Urinary bladder (tissue), 3 donors: ENCODE measurements at regions not wholly inside any gene's neighbourhood (a gene's known extent, or its start where the extent isn't known, plus 50 kb on each side); places are given as distances from the start of the nearest gene placed in this dataset.
A peak's percentile ranks its signal among the peaks of the same experiment; 100 is the strongest.
"Not testable (repeated sequence)": the region's sequence is repeated elsewhere in the genome, so short reads cannot be mapped to it uniquely, and the experiment has no call there.

ENCODE experiments used
- DNase-seq: peaks from one replicate; pipeline ENCODE4 v3.0.0-alpha.2; 2015; ENCODE audit errors: extremely low spot score
- H3K27ac ChIP-seq: one replicate; pipeline ENCODE4 v1.5.1; 2013; ENCODE audit warnings: low read depth, mild to moderate bottlenecking, moderate library complexity
- H3K36me3 ChIP-seq: one replicate; pipeline ENCODE4 v1.6.1; 2013; ENCODE audit warnings: mild to moderate bottlenecking, moderate library complexity; ENCODE audit not compliant: insufficient read depth
- H3K4me1 ChIP-seq: one replicate; pipeline ENCODE4 v1.6.1; 2013; ENCODE audit warnings: mild to moderate bottlenecking, moderate library complexity; ENCODE audit not compliant: insufficient read depth
- H3K4me3 ChIP-seq: one replicate; pipeline ENCODE4 v1.5.1; 2013; ENCODE audit warnings: low read depth, low read length
- WGBS: extraction: QIAGEN DNeasy Blood & Tissue Kit; methylation state at CpG from one replicate; pipeline ENCODE4 v1.1.7; 2013; 5-methylcytosine and 5-hydroxymethylcytosine counted together
- donor health status: healthy with polysubstance abuse.
- donor health status: healthy.

- 67% methylated on average over 2 of the region's 2 CpGs for WGBS
- no peak for DNase-seq
These were observed 277.5 kb downstream of the NUAK1 start for GRCh38 chr12:105861227-105861626.

DNA sequence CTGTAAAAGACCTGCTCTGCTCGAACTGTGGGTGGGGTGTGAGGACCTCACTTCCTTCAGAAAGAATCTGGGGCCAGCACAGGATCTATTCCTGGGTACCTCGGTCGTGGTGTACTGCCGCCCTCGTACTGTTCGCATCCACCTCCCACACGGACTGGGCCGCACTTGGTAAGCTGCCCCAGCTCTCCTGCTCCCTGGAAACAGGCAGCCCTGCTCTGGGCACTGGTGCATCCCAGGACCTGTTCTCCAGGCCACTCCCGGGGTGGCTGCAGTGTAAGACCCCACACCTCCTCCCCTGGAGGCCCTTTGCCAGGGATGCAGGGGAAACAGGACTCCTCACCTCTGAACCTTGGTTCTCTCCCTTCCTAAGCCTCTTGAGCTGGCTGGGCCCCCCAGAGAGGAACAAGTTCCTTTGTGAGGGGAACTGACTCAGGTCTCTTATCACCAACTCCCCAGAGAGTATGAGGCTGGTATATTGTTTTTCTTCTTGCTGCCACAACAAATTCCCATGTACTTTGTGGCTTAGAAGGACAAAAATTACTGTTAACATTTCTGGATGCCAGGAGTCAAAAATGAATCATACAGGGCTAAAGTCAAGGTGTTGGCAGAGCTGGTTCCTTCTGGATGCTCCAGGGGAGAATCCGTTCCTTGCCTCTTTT, 276.5 kb downstream of the NUAK1 start:
- Histone ChIP-seq H3K4me1 (no peaks in the 10 kb centered on the region), H3K4me3 (no peak overlapping the region), H3K36me3 (no peaks in the 10 kb centered on the region), H3K27ac (no peak overlapping the region)
- no peak for DNase-seq
- 92% methylated on average over 10 of the region's 10 CpGs for WGBS

More at GRCh38 chr12:105861227-105861626, 277.5 kb downstream of the NUAK1 start:
- Histone ChIP-seq H3K4me3 (no peak overlapping the region), H3K4me1 (no peaks in the 10 kb centered on the region), H3K36me3 (no peaks in the 10 kb centered on the region), H3K27ac (no peak overlapping the region)

- Histone ChIP-seq H3K27ac (no peak overlapping the region), H3K4me3 (no peak overlapping the region), H3K36me3 (no peaks in the 10 kb centered on the region), H3K4me1 (no peaks in the 10 kb centered on the region)
- no peak for DNase-seq
- 87% methylated on average over 4 of the region's 4 CpGs for WGBS
These were observed 274.4 kb downstream of the NUAK1 start for GRCh38 chr12:105864316-105864715.

- no peaks in the 10 kb centered on the region for H3K36me3 ChIP-seq
- DNase-seq, result no peak
- no peak overlapping the region for H3K27ac ChIP-seq
- no peak overlapping the region for H3K4me3 ChIP-seq
- H3K4me1 ChIP-seq, result no peaks in the 10 kb centered on the region
- WGBS, result 89% methylated on average over 2 of the region's 2 CpGs
These were observed 273.9 kb downstream of the NUAK1 start for GRCh38 chr12:105864901-105865300.

- Histone ChIP-seq H3K4me1 (no peaks in the 10 kb centered on the region), H3K36me3 (no peaks in the 10 kb centered on the region), H3K27ac (no peak overlapping the region), H3K4me3 (no peak overlapping the region)
- no peak for DNase-seq
- 90% methylated on average over 6 of the region's 6 CpGs for WGBS
These were observed 272.9 kb downstream of the NUAK1 start for GRCh38 chr12:105865886-105866285.

DNA sequence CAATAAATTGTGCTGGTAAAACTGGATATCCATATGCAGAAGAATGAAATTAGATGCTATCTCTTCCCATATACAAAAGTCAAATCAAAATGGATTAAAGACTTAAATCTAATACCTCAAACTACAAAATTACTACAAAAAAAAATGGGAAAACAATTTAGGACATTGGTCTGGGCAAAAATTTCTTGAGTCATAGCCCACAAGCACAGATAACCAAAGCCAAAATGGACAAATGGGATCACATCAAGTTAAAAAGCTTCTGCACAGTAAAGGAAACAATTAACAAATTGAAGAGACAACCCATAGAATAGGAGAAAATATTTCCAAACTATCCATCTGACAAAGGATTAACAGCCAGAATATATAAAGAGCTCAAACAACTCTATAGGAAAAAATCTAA, 264.6 kb downstream of the NUAK1 start:
- no peaks in the 10 kb centered on the region for H3K36me3 ChIP-seq
- H3K27ac ChIP-seq, result no peak overlapping the region
- H3K4me1 ChIP-seq, result no peaks in the 10 kb centered on the region
- no peak overlapping the region for H3K4me3 ChIP-seq
- no peak for DNase-seq

GRCh38 chr12:105876396-105876927, 262.3 kb downstream of the NUAK1 start:
- WGBS, result 36% methylated on average over 2 of the region's 2 CpGs
- Histone ChIP-seq H3K4me1 (no peaks in the 10 kb centered on the region), H3K36me3 (no peaks in the 10 kb centered on the region), H3K4me3 (no peak overlapping the region), H3K27ac (no peak overlapping the region)
- DNase-seq, result no peak

- Histone ChIP-seq H3K27ac (no peak overlapping the region), H3K4me3 (no peak overlapping the region), H3K36me3 (no peaks in the 10 kb centered on the region), H3K4me1 (no peaks in the 10 kb centered on the region)
- DNase-seq, result no peak
- 97% methylated on average over 3 of the region's 3 CpGs for WGBS
These were observed 259.8 kb downstream of the NUAK1 start for GRCh38 chr12:105878964-105879363.

DNA sequence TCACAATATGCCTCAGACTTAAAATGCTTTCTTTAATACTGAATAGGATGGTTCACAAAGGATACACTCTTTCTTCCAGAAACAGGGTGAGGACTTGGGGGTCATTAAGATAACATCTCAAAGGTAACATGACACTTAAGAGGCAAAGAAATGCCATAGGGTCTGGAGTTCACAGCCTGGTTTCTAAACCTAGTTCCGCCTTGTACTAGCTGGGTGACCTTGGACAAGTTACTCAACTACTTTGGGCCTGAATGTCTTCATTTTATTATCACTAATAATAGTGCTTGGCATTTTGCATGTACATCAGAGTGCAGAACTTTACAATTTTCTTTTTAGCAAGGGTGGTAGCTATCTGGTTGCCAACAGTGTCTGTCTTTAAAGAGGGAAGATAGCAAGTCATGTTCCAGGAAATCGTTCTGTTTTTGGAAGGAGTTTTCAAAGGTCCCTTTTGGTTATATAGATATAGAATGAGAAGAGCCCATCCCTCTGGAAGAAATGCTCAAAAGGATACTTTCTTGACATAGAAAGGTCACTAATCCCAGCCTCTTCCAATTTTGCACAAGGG, 257.8 kb downstream of the NUAK1 start:
- WGBS, result 69% methylated on average over 2 of the region's 2 CpGs
- no peak overlapping the region for H3K27ac ChIP-seq
- H3K4me1 ChIP-seq, result no peaks in the 10 kb centered on the region
- no peak overlapping the region for H3K4me3 ChIP-seq
- no peaks in the 10 kb centered on the region for H3K36me3 ChIP-seq
- no peak for DNase-seq

GRCh38 chr12:105882404-105882803, 256.4 kb downstream of the NUAK1 start:
- Histone ChIP-seq H3K4me1 (no peaks in the 10 kb centered on the region), H3K27ac (no peak overlapping the region), H3K36me3 (no peaks in the 10 kb centered on the region), H3K4me3 (no peak overlapping the region)
- peak; percentile 72 for DNase-seq
- WGBS, result 32% methylated on average over 1 of the region's 1 CpG

DNA sequence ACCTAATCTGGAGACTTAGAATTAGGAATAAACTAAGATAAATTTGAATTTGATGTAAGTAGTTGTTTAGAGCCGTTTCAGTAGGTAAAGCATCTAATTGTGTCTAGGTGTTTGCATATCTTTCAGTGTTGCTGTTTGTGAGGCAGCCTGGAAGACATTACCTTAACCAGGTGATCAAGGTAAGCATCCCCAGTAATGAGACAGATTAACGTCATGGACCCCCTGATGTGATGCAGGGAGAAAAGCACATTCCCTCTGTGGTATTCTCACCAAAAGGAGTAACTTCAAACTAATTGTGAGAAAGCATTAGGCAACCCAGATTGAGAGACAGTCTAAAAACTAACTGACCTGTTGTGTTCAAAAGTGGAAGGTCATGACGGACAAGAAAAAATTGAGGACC, 251.6 kb downstream of the NUAK1 start:
- Histone ChIP-seq H3K36me3 (no peaks in the 10 kb centered on the region), H3K4me1 (no peaks in the 10 kb centered on the region), H3K27ac (no peak overlapping the region), H3K4me3 (no peak overlapping the region)
- WGBS, result 93% methylated on average over 3 of the region's 3 CpGs
- DNase-seq, result no peak

- DNase-seq, result no peak
- Histone ChIP-seq H3K4me1 (no peaks in the 10 kb centered on the region), H3K27ac (no peak overlapping the region), H3K36me3 (no peaks in the 10 kb centered on the region), H3K4me3 (no peak overlapping the region)
- WGBS, result 62% methylated on average over 4 of the region's 4 CpGs
These were observed 250.1 kb downstream of the NUAK1 start for GRCh38 chr12:105888696-105889095.

DNA sequence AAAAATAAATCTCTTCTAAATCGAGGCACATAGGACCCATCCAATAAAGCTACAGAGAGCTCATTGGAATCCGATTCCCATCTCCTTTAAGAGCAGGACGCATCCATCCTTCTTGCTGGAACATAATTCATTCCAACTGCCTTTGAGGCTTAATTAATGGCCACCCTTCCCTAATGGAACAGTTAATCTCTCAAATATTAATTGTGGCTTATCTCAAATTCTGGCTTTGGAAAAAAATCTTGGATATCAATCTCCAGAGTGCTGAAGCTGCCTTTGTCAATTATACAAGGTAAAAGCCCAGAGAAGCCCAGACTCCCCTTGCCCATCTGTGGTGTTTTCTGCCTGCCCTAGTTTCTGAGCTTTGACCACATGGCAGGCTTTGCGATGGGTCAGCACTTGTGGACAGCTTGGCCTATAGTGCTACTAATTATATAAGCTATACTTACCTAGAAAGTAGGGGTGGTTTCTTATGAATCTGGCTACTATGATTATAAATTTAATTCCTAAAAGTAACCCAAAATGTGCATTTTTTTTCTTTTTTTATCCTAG, 246.3 kb downstream of the NUAK1 start:
- 83% methylated on average over 4 of the region's 4 CpGs for WGBS
- DNase-seq, result no peak
- no peak overlapping the region for H3K4me3 ChIP-seq
- no peaks in the 10 kb centered on the region for H3K4me1 ChIP-seq
- H3K27ac ChIP-seq, result no peak overlapping the region
- no peaks in the 10 kb centered on the region for H3K36me3 ChIP-seq

DNA sequence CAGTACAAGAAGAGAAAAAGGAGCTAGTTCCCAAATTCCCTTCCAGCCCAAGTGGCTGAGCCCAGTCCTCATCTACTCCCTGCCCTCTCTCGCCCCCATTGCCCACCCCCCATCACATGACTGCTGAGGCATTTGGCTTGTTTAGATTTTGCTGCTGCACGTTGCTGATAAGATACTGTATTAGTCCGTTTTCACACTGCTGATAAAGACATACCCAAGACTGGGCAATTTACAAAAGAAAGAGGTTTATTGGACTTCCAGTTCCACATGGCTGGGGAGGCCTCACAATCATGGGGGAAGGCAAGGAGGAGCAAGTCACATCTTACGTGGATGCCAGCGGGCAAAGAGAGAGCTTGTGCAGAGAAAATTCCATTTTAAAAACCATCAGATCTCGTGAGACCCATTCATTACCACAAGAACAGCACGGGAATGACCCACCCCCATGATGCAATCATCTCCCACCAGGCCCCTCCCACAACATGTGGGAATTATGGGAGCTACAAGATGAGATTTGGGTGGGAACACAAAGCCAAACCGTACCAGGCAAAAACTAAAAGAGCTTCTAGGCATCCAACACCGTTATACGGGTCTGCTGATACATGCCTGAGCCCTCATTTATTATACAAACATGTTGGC, 243.4 kb downstream of the NUAK1 start:
- H3K4me3 ChIP-seq, H3K27ac ChIP-seq, H3K36me3 ChIP-seq, DNase-seq, H3K4me1 ChIP-seq: not testable (repeated sequence)
- 79% methylated on average over 10 of the region's 10 CpGs for WGBS
